ENCODE measurements at regions not wholly inside any gene's neighbourhood (a gene's known extent, or its start where the extent isn't known, plus 50 kb on each side); places are given as distances from the start of the nearest gene placed in this dataset.

GRCh38 chrX:84830836-84831235 lies 172.8 kb upstream of the APOOL start:
- no peak for TF ChIP-seq POLR2AphosphoS5 (IDR thresholded peaks at IDR 0.05)
- TF ChIP-seq, protein P1, sequence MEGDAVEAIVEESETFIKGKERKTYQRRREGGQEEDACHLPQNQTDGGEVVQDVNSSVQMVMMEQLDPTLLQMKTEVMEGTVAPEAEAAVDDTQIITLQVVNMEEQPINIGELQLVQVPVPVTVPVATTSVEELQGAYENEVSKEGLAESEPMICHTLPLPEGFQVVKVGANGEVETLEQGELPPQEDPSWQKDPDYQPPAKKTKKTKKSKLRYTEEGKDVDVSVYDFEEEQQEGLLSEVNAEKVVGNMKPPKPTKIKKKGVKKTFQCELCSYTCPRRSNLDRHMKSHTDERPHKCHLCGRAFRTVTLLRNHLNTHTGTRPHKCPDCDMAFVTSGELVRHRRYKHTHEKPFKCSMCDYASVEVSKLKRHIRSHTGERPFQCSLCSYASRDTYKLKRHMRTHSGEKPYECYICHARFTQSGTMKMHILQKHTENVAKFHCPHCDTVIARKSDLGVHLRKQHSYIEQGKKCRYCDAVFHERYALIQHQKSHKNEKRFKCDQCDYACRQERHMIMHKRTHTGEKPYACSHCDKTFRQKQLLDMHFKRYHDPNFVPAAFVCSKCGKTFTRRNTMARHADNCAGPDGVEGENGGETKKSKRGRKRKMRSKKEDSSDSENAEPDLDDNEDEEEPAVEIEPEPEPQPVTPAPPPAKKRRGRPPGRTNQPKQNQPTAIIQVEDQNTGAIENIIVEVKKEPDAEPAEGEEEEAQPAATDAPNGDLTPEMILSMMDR (IDR thresholded peaks at IDR 0.05) = no peak
- TF ChIP-seq POLR2A (IDR thresholded peaks at IDR 0.05) = no peak
